HG03565 (cell line): ENCODE measurements at regions not wholly inside any gene's neighbourhood (a gene's known extent, or its start where the extent isn't known, plus 50 kb on each side); places are given as distances from the start of the nearest gene placed in this dataset.

Source experiments
- ATAC-seq: cut with Tn5 transposase; IDR thresholded peaks from one replicate; pipeline ENCODE4 v1.9.1; 2021; ENCODE audit warnings: mild to moderate bottlenecking, moderate library complexity; ENCODE audit not compliant: unreplicated experiment

GRCh38 chr2:21251216-21251980 is 127.6 kb downstream of the TDRD15 start:
- no peak for ATAC-seq

- no peak for ATAC-seq
Measured at GRCh38 chr2:21253311-21254027, 129.7 kb downstream of the TDRD15 start.

DNA sequence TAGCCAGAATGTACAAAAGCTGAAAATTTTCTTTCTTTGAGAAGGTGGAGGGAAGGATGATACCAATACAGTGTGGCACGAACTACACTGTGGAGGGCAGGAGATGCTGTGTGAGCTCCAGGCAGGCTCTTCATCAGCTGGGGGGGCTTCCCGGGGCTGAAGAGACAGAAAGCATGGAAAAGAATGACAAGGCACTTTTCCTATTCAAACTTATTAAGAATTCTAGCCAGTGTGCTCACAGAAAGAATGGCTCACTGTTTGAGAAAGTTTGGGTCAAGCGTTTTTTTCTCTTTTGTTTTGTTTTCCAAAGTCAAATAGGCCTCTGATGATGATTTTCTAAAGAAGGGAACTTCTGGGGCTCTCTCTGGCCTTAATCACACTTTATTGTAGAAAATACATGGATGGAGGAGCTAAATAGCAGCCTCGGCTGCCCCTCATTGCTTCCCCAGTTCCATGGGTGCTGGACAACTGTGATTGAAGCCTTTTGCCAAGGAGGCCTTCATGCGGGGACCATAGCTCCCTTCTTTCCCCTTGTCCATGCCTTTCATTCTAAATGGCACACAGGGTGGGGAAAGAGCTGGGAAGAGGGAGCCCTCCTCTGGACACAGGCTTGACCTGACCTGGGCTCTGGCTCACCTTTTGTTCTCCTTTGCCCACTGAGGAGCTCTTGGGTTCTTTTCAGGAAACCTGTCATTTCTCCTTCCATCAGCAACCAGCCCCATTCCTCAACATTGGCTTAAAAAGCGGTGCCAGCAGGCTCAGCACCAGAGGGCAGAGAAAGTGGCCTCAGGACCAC is 130.6 kb downstream of the TDRD15 start:
- ATAC-seq: no peak

DNA sequence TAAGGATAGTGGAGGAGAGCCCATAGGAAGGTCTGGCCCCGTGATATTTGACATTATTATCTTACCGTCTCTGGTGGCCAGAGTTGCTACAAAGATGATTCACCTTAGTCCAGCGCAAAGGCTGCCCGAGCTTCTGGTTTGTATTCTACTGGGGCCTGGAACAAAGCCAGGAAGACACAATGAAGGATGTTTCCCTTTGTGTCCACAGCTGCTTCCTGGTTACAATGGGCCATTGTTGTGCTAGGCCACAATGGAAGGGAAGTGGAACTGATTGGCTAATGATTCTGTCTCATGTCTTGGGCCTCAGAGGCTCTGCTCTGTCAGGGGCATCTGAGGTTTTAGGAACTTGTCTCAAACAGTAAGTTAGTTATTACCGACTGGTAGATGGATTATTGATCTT is 132.2 kb downstream of the TDRD15 start:
- peak; percentile 89 for ATAC-seq

DNA sequence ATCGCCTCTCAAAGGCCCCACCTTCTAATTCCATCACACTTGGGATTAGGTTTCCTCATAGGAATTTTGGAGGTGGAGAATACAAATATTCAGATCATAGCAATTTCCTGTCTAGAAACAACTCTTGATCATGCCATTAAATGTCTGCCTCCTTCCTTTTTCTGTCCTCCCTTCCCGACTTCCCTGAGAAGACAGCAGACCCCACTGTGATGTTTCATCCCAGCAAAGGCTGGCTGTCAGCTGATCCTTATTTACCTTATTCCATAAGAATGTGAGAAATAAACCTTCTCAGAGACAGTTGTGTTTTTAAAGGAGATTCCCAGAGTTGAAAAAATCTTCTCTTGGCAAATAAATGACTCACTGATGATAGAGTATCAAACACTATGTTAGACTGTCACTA is 133.9 kb downstream of the TDRD15 start:
- ATAC-seq: no peak

DNA sequence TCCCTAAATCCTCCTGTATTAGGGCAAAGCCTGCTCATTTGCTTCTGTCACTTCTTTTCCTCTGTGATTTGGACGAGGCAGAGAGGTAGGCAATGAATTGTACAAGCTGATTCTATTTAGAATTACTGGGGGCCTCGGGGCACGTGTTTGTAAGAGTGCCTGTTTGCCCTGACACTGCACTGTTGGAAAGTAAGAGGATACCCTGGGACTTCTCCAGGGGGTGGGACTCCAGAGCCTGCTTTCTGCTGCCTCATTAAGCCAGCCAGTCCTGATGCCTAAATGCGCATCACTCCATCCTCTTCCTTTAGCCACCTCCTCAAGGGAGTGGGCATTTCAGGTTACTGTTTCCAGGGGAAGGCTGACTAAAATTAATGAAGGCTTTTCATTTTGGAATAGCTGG is 134.3 kb downstream of the TDRD15 start:
- ATAC-seq: no peak

GRCh38 chr2:21260311-21260710 is 136.5 kb downstream of the TDRD15 start:
- no peak for ATAC-seq

DNA sequence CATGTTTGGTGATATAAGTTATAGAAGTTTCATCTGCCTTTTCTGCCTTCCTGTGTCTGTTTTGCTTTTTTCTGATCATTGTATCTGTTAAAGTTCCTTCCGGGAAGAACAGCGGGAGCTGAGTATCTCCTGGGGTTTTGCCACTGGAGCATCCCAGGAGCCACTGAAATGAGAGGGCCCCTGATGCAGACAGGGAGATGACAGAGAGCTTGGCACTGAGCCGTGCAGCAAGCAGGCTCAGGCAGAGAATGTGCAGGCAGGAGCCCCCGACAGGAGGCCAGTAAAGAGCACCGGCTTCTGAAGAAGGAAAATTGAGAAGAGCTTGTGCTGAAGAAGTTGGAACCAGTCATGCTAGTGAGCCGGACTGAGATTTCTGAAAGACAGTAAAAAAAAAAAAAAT is 137.8 kb downstream of the TDRD15 start:
- ATAC-seq: no peak

GRCh38 chr2:21262426-21262940 is 138.7 kb downstream of the TDRD15 start:
- no peak for ATAC-seq

GRCh38 chr2:21263622-21264021 is 139.9 kb downstream of the TDRD15 start:
- no peak for ATAC-seq

GRCh38 chr2:21265752-21266151 is 142.0 kb downstream of the TDRD15 start:
- ATAC-seq: no peak

- ATAC-seq: no peak
Measured at GRCh38 chr2:21267232-21267835, 143.6 kb downstream of the TDRD15 start.

DNA sequence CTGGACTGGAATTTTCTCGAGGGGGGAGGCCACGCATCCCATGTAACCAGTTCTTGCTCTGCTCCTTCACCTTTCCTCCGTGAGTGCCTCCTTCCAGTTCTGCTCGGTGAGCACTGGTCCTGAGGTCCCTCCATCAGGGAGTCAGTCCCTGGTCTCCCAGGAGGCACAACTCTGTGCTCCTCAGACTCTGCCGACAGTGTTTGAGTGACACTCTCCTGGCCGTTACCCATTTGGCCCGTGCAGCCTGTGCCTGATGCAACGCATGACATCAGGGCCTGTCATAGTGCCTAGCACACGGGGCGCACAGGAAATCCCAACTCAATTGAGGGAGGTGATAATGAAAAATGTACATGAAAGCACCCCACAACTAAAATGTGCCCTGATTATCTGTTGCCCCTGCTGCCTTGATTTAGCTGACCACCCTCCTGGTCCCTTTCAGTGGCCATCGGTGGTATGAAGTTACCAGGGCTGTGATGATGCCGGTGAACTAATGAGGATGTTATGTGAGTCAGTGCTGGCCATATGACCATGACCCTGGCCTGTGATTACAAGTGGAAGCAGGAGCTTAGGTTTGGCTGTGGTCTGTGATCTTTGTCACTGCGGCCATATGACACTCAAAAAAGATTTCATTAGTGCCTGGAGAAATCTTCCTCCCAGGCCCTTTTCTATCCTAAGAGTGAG is 144.6 kb downstream of the TDRD15 start:
- ATAC-seq: peak; percentile 5

- ATAC-seq: peak; percentile 57
Measured at GRCh38 chr2:21268878-21269224, 145.1 kb downstream of the TDRD15 start.

GRCh38 chr2:21269382-21269781 is 145.6 kb downstream of the TDRD15 start:
- no peak for ATAC-seq

DNA sequence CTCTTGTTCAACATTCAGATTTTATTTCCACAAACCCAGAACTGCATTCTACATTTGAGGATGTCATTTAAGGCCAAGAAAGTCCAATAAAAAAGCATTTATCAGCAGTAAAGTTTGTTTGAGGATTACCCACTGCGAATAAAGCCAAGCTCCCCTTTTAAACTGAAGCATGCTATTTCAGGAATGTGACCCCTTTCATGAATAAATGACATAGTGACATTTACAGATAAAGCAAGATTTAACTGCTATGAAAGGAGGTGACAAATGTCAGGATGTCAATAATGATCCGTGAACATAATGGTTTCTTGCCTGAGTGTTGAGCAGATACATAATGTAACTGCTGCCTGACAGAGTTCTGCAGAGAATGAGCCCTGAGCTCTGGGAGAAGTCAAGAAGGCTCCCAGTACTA is 146.3 kb downstream of the TDRD15 start:
- no peak for ATAC-seq

DNA sequence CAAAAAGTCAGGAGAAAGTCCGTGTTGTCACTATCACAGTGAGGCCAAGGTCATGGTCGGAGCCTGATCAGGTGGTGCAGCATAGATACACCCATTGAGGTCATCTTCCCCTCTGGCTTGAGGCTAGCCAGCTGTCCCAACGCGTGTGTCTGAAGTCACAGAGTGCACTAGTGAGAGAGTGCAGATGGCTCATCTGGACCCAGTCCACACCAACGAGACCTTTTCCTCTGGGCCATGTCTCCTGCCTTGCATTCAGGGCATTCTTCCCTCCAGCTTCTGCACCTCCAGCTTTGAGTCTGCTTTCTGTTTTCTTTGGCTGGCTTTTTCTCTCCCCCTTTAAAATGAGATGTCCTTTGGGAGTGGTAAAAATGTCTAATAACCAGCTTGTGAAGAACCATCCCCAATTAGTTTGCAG is 146.9 kb downstream of the TDRD15 start:
- ATAC-seq: no peak

DNA sequence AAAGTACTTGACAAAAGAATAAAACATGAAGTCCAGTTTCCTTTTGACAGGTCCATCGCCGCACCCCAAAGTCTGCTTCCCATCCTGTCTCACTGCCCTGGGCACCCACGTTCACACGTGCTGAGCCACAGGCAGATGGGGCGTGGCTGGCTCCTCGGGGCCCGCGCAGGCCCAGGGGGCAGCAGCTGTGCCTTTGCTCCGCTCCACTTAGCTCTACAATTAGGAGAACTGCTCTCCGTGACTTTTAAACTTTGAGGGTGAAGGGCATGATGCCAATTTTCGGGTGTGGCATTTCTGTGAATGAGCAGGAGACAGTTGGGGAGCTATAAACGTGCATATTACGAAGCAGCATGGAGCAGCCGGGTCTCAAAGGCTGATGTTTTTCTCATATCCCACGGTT is 152.4 kb downstream of the TDRD15 start:
- no peak for ATAC-seq

- ATAC-seq: no peak
Measured at GRCh38 chr2:21277068-21278056, 153.6 kb downstream of the TDRD15 start.
